NCI-H2171 treated with DMSO at 0.1 percent for 48 hours (cell line): ENCODE measurements at regions not wholly inside any gene's neighbourhood (a gene's known extent, or its start where the extent isn't known, plus 50 kb on each side); places are given as distances from the start of the nearest gene placed in this dataset.
"Not testable (repeated sequence)": the region's sequence is repeated elsewhere in the genome, so short reads cannot be mapped to it uniquely, and the experiment has no call there.

Experiments used
- DNase-seq: peaks from one replicate; lab custom pipeline; 2025; lab: John Stamatoyannopoulos, UW

GRCh38 chr14:105600939-105601359, 74.6 kb downstream of the TMEM121 start:
- DNase-seq, result no peak

GRCh38 chr14:105601360-105602242, 75.2 kb downstream of the TMEM121 start:
- no peak for DNase-seq

- DNase-seq, result no peak
Observed at GRCh38 chr14:105602243-105602750, 75.9 kb downstream of the TMEM121 start.

GRCh38 chr14:105602799-105603793, 76.7 kb downstream of the TMEM121 start:
- no peak for DNase-seq

- DNase-seq, result not testable (repeated sequence)
Observed at GRCh38 chr14:105604531-105605463, 78.4 kb downstream of the TMEM121 start.

GRCh38 chr14:105605464-105606304, 79.3 kb downstream of the TMEM121 start:
- no peak for DNase-seq

- DNase-seq, result not testable (repeated sequence)
Observed at GRCh38 chr14:105606305-105606975, 80.1 kb downstream of the TMEM121 start.

GRCh38 chr14:105607025-105607424, 80.6 kb downstream of the TMEM121 start:
- DNase-seq, result not testable (repeated sequence)

GRCh38 chr14:105614987-105615386, 88.6 kb downstream of the TMEM121 start:
- DNase-seq, result not testable (repeated sequence)

- not testable (repeated sequence) for DNase-seq
Observed at GRCh38 chr14:105615986-105616801, 89.8 kb downstream of the TMEM121 start.

GRCh38 chr14:105616802-105617192, 90.4 kb downstream of the TMEM121 start:
- DNase-seq, result no peak

- no peak for DNase-seq
Observed at GRCh38 chr14:105617201-105617777, 90.9 kb downstream of the TMEM121 start.

- not testable (repeated sequence) for DNase-seq
Observed at GRCh38 chr14:105617805-105618204, 91.4 kb downstream of the TMEM121 start.

- not testable (repeated sequence) for DNase-seq
Observed at GRCh38 chr14:105619324-105619723, 92.9 kb downstream of the TMEM121 start.

- not testable (repeated sequence) for DNase-seq
Observed at GRCh38 chr14:105620178-105620864, 93.9 kb downstream of the TMEM121 start.

- DNase-seq, result not testable (repeated sequence)
Observed at GRCh38 chr14:105620865-105621471, 94.6 kb downstream of the TMEM121 start.
